NT2/D1 (cell line): ENCODE measurements at regions not wholly inside any gene's neighbourhood (a gene's known extent, or its start where the extent isn't known, plus 50 kb on each side); places are given as distances from the start of the nearest gene placed in this dataset.

Experiments used
- SUZ12 ChIP-seq: IDR thresholded peaks from 2 replicates; pipeline ENCODE4 v1.6.1; 2011; ENCODE audit not compliant: insufficient read length, insufficient read depth; ENCODE audit errors: extremely low read depth
- YY1 ChIP-seq: IDR thresholded peaks from 2 replicates; pipeline ENCODE4 v1.6.1; 2011; ENCODE audit not compliant: insufficient read length, insufficient read depth
- ZNF274 ChIP-seq: IDR thresholded peaks from 2 replicates; pipeline ENCODE4 v1.6.1; 2011; ENCODE audit warnings: mild to moderate bottlenecking, low read depth, low read length

DNA sequence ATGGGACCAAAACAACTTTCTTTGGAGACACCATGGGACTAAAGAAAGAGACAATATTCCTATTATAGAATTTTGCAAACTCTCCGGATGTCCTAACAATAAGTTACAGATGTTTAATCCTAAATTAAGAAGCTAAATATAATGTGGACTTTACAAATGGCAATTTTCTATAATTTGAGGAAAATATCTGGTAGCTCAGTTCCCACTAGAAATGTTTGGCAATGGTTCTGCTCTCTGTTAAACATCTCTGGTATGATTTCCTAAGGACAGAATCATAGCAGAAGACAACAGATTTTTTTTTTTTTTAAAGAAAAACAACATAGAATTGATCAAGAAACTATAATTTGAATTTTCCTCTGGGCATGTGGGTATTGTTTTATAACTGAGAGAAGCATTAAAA, 232.8 kb downstream of the ENC1 start:
- TF ChIP-seq ZNF274 (no peak), YY1 (no peak), SUZ12 (no peak)
